HG03457 (cell line): ENCODE measurements at regions not wholly inside any gene's neighbourhood (a gene's known extent, or its start where the extent isn't known, plus 50 kb on each side); places are given as distances from the start of the nearest gene placed in this dataset.
"Not testable (repeated sequence)": the region's sequence is repeated elsewhere in the genome, so short reads cannot be mapped to it uniquely, and the experiment has no call there.

Experiments used
- ATAC-seq: cut with Tn5 transposase; IDR thresholded peaks from one replicate; pipeline ENCODE4 v1.9.1; 2021; ENCODE audit warnings: moderate number of reproducible peaks; ENCODE audit not compliant: unreplicated experiment

- ATAC-seq, result no peak
These were observed 123.9 kb upstream of the CCDC150 start for GRCh38 chr2:196515608-196516007.

GRCh38 chr2:196516564-196516963, 123.0 kb upstream of the CCDC150 start:
- ATAC-seq, result no peak

GRCh38 chr2:196520605-196521004, 118.9 kb upstream of the CCDC150 start:
- ATAC-seq, result no peak

- not testable (repeated sequence) for ATAC-seq
These were observed 112.4 kb upstream of the CCDC150 start for GRCh38 chr2:196526981-196527725.

GRCh38 chr2:196528486-196529223, 110.9 kb upstream of the CCDC150 start:
- no peak for ATAC-seq

GRCh38 chr2:196530910-196531309, 108.6 kb upstream of the CCDC150 start:
- ATAC-seq, result no peak

GRCh38 chr2:196533772-196534397, 105.6 kb upstream of the CCDC150 start:
- ATAC-seq, result no peak

GRCh38 chr2:196534495-196534894, 105.0 kb upstream of the CCDC150 start:
- no peak for ATAC-seq

GRCh38 chr2:196535061-196535460, 104.5 kb upstream of the CCDC150 start:
- no peak for ATAC-seq

- no peak for ATAC-seq
These were observed 103.8 kb upstream of the CCDC150 start for GRCh38 chr2:196535742-196536141.

- no peak for ATAC-seq
These were observed 102.2 kb upstream of the CCDC150 start for GRCh38 chr2:196537311-196537710.

- no peak for ATAC-seq
These were observed 101.3 kb upstream of the CCDC150 start for GRCh38 chr2:196538189-196538588.

- ATAC-seq, result no peak
These were observed 100.9 kb upstream of the CCDC150 start for GRCh38 chr2:196538646-196539045.

- ATAC-seq, result no peak
These were observed 94.5 kb upstream of the CCDC150 start for GRCh38 chr2:196544906-196545433.

- no peak for ATAC-seq
These were observed 93.2 kb upstream of the CCDC150 start for GRCh38 chr2:196546151-196546919.

GRCh38 chr2:196549052-196549451, 90.5 kb upstream of the CCDC150 start:
- ATAC-seq, result no peak

GRCh38 chr2:196551014-196551413, 88.5 kb upstream of the CCDC150 start:
- no peak for ATAC-seq

GRCh38 chr2:196555161-196555560, 84.4 kb upstream of the CCDC150 start:
- ATAC-seq, result no peak

- no peak for ATAC-seq
These were observed 83.8 kb upstream of the CCDC150 start for GRCh38 chr2:196555726-196556125.

GRCh38 chr2:196558497-196558896, 81.0 kb upstream of the CCDC150 start:
- ATAC-seq, result no peak

GRCh38 chr2:196563876-196564275, 75.6 kb upstream of the CCDC150 start:
- no peak for ATAC-seq
